ENCODE measurements at regions not wholly inside any gene's neighbourhood (a gene's known extent, or its start where the extent isn't known, plus 50 kb on each side); places are given as distances from the start of the nearest gene placed in this dataset.
A peak's percentile ranks its signal among the peaks of the same experiment; 100 is the strongest.

DNA sequence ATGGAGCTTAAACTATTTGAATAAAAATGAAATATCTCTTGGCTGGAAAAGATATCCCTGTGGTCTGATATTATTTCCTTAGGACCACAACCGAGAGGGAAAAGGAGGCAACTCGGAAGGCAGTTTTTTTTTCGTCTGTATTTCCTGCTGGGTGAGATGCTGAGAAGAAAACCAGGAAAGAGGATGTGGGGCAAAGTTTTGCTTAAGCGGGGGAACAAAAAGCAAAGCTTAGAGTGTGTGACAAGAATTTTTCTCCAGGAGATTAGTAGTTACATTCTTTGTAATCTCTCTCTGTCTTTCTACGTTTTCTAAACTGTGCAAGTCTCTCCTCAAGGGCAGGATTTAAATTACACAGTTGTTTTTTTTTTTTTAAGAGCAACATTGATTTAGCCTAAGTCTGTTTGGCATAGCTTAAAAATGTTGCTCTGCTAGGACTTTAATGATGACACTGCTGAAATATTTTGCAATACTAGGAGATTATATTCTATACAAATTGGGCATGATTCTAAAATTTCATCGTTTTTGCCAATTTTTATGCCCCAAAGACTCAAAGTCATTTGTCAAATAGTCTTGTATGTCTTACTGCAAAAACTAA, 258.5 kb downstream of the KCNS3 start:
- Histone ChIP-seq H4K8ac (ENCODE audit: low read depth in 2 of 2, low read length in 2 of 2) (no peak overlapping the region), H2BK5ac (ENCODE audit: low read depth, low read length, poor library complexity, severe bottlenecking) (no peak overlapping the region), H3K4ac (ENCODE audit: low read depth, low read length) (no peak overlapping the region), H3K36me3 (ENCODE audit: control insufficient read depth, insufficient read depth, low read length) (no peaks in the 10 kb centered on the region), H3K4me1 (ENCODE audit: control insufficient read depth, insufficient read depth, low read length) (no peaks in the 10 kb centered on the region), H3K9ac (ENCODE audit: low read depth, low read length) (no peak overlapping the region), H4K20me1 (ENCODE audit: insufficient read depth, low read length) (no peaks in the 10 kb centered on the region), H3K4me2 (ENCODE audit: low read depth, low read length) (no peak overlapping the region), H3K27ac (ENCODE audit: insufficient read depth, low read length) (no peak overlapping the region), H3K18ac (ENCODE audit: low read depth, low read length) (no peak overlapping the region), H3K23ac (ENCODE audit: low read depth, low read length) (no peak overlapping the region), H3K9me3 (ENCODE audit: control insufficient read depth, insufficient read depth, low read length) (no peaks in the 10 kb centered on the region), H3K56ac (ENCODE audit: extremely low read depth, insufficient read depth, low read length) (no peak overlapping the region), H3K79me1 (ENCODE audit: low read depth in 1 of 2, low read length in 2 of 2) (no peaks in the 10 kb centered on the region), H2BK20ac (ENCODE audit: low read depth, low read length) (no peak overlapping the region), H2BK120ac (ENCODE audit: low read depth, low read length) (no peak overlapping the region), H3K27me3 (ENCODE audit: control insufficient read depth, insufficient read depth, low read length) (no peaks in the 10 kb centered on the region), H3K4me3 (ENCODE audit: insufficient read depth, low read depth, low read length) (no peak overlapping the region), H4K91ac (ENCODE audit: insufficient read depth, low read depth, low read length) (no peak overlapping the region), H3K9me1 (ENCODE audit: insufficient read depth, low read length) (no peaks in the 10 kb centered on the region), H2BK15ac (ENCODE audit: low read depth, low read length) (no peak overlapping the region), H2AK5ac (ENCODE audit: low read depth, low read length) (no peak overlapping the region), H2AK9ac (replicated peaks; ENCODE audit: low read depth, low read length, poor library complexity) (no peak overlapping the region), H4K5ac (ENCODE audit: low read depth, low read length) (no peak overlapping the region), H2AFZ (replicated peaks; ENCODE audit: low read length, poor library complexity) (no peak overlapping the region), H3K14ac (replicated peaks; ENCODE audit: low read depth, low read length) (no peak overlapping the region)
- ChIA-PET POLR2A (ENCODE audit: unreplicated experiment) (no interaction called here), CTCF (interaction anchor here (0.6 to 1.6 kb wide), 2 partner anchors 13 to 71 kb away, joined by 3 to 7 read pairs; no protein-coding TSS in a partner anchor)
- no CpG with 5 or more reads among the region's 6 CpGs for WGBS, 2 experiments (ENCODE audit: extremely low coverage in 2 of 2, insufficient read length in 1 of 2)
- no peak for ATAC-seq (ENCODE audit: low read depth)
- DNase-seq = no peak
- no TSS peak for BruUV-seq (replicated peaks)
- in situ Hi-C loops (cut with MboI; ENCODE audit: low sequenced_read_pairs) = no loop called here
- dilution Hi-C loops (cut with HindIII; ENCODE audit: low sequenced_read_pairs, unreplicated experiment) = no loop called here
- TF ChIP-seq RCOR1 (IDR thresholded peaks at IDR 0.05; ENCODE audit: insufficient replicate concordance, low read length) (no peak), FOS (IDR thresholded peaks at IDR 0.05; ENCODE audit: low read depth, low read length) (no peak), BHLHE40 (IDR thresholded peaks at IDR 0.05; ENCODE audit: low read depth, low read length) (no peak), RFX5 (IDR thresholded peaks at IDR 0.05; ENCODE audit: low read depth, low read length) (no peak), CHD1 (IDR thresholded peaks at IDR 0.05; ENCODE audit: low read depth, low read length) (no peak), MAFK (IDR thresholded peaks at IDR 0.05; ENCODE audit: low read depth, low read length) (no peak), CEBPB (IDR thresholded peaks at IDR 0.05; ENCODE audit: low read depth, low read length) (peak; percentile 7; the same call in 1 of the 2 replicates), POLR2A (IDR thresholded peaks at IDR 0.05; ENCODE audit: low read depth, low read length) (no peak)
- intact Hi-C loops (cut with micrococcal nuclease) = no loop called here

Data from IMR-90 (cell line).